IMR-90 (cell line): ENCODE measurements at regions not wholly inside any gene's neighbourhood (a gene's known extent, or its start where the extent isn't known, plus 50 kb on each side); places are given as distances from the start of the nearest gene placed in this dataset.

ENCODE experiments used
- ATAC-seq: fragments of 200-7000 bp; cut with Tn5 transposase; 2 replicates; pipeline ENCODE4 v1.9.1; 2020; ENCODE audit warnings: low read depth, mild to moderate bottlenecking, moderate library complexity
- BruUV-seq: library from RNA; stranded (reverse); fragments of 400-500 nt; replicated peaks from 2 replicates; lab custom pipeline; 2021; lab: Mats Ljungman, UMichigan
- CTCF ChIA-PET: fragments of 300-600 bp; formaldehyde crosslinking; extraction: SDS; loops from one replicate; lab custom pipeline; 2021; ENCODE audit warnings: antibody characterized with exemption; lab: Yijun Ruan, JAX
- POLR2A ChIA-PET: fragments of 300-600 bp; sonication (Branson Sonifier 250); formaldehyde crosslinking; loops from one replicate; lab custom pipeline; 2022; ENCODE audit warnings: antibody characterized with exemption; ENCODE audit not compliant: unreplicated experiment; lab: Charles Lee
- DNase-seq: peaks from one replicate; pipeline ENCODE4 v3.0.0; 2013
- H2AFZ ChIP-seq: replicated peaks from 2 replicates; pipeline ENCODE3; 2013; ENCODE audit warnings: low read length, mild to moderate bottlenecking; ENCODE audit not compliant: poor library complexity
- H2AK5ac ChIP-seq: 2 replicates; pipeline ENCODE4 v1.6.1; 2013; ENCODE audit warnings: low read depth, low read length, inconsistent platforms
- H2AK9ac ChIP-seq: replicated peaks from 2 replicates; pipeline ENCODE3; 2013; ENCODE audit warnings: mild to moderate bottlenecking, low read depth, low read length, moderate library complexity; ENCODE audit not compliant: poor library complexity
- H2BK120ac ChIP-seq: 2 replicates; pipeline ENCODE4 v1.6.1; 2013; ENCODE audit warnings: low read depth, low read length, inconsistent platforms
- H2BK15ac ChIP-seq: 3 replicates; pipeline ENCODE4 v1.6.1; 2013; ENCODE audit warnings: low read depth, low read length, inconsistent platforms
- H2BK20ac ChIP-seq: 2 replicates; pipeline ENCODE4 v1.6.1; 2013; ENCODE audit warnings: low read depth, mild to moderate bottlenecking, inconsistent platforms, low read length, moderate library complexity
- H2BK5ac ChIP-seq: 2 replicates; pipeline ENCODE4 v1.6.1; 2013; ENCODE audit warnings: mild to moderate bottlenecking, low read depth, low read length, inconsistent platforms; ENCODE audit not compliant: poor library complexity, severe bottlenecking
- H3K14ac ChIP-seq: replicated peaks from 2 replicates; pipeline ENCODE4 v1.6.1; 2013; ENCODE audit warnings: low read depth, low read length, inconsistent platforms
- H3K18ac ChIP-seq: 2 replicates; pipeline ENCODE4 v1.6.1; 2013; ENCODE audit warnings: low read depth, low read length, control low read depth
- H3K23ac ChIP-seq: 2 replicates; pipeline ENCODE4 v1.6.1; 2013; ENCODE audit warnings: low read depth, low read length, inconsistent platforms
- H3K27ac ChIP-seq: 2 replicates; pipeline ENCODE4 v1.5.1; 2013; ENCODE audit warnings: mild to moderate bottlenecking, control low read depth, low read length; ENCODE audit not compliant: insufficient read depth
- H3K27me3 ChIP-seq: 2 replicates; pipeline ENCODE4 v1.6.1; 2013; ENCODE audit warnings: low read length; ENCODE audit not compliant: control insufficient read depth, insufficient read depth
- H3K36me3 ChIP-seq: 2 replicates; pipeline ENCODE4 v1.6.1; 2013; ENCODE audit warnings: low read length, mixed read lengths; ENCODE audit not compliant: control insufficient read depth, insufficient read depth
- H3K4ac ChIP-seq: 2 replicates; pipeline ENCODE4 v1.6.1; 2013; ENCODE audit warnings: low read depth, low read length, inconsistent platforms
- H3K4me1 ChIP-seq: 2 replicates; pipeline ENCODE4 v1.6.1; 2013; ENCODE audit warnings: low read length, mixed read lengths; ENCODE audit not compliant: control insufficient read depth, insufficient read depth
- H3K4me2 ChIP-seq: 2 replicates; pipeline ENCODE4 v1.6.1; 2013; ENCODE audit warnings: low read depth, mild to moderate bottlenecking, control low read depth, low read length, moderate library complexity
- H3K4me3 ChIP-seq: 2 replicates; pipeline ENCODE4 v1.5.1; 2013; ENCODE audit warnings: low read depth, mild to moderate bottlenecking, control low read depth, low read length, moderate library complexity; ENCODE audit not compliant: insufficient read depth
- H3K56ac ChIP-seq: 2 replicates; pipeline ENCODE4 v1.6.1; 2013; ENCODE audit warnings: low read length, inconsistent platforms; ENCODE audit not compliant: insufficient read depth; ENCODE audit errors: extremely low read depth
- H3K79me1 ChIP-seq, 2 experiments: 2 replicates each; pipeline ENCODE4 v1.6.1; 2013; ENCODE audit warnings: low read length in 2 of 2, inconsistent platforms in 1 of 2, low read depth in 1 of 2
- H3K9ac ChIP-seq: 2 replicates; pipeline ENCODE4 v1.6.1; 2013; ENCODE audit warnings: low read depth, low read length, control low read depth
- H3K9me1 ChIP-seq: 2 replicates; pipeline ENCODE4 v1.6.1; 2013; ENCODE audit warnings: low read length, inconsistent platforms; ENCODE audit not compliant: insufficient read depth
- H3K9me3 ChIP-seq: 2 replicates; pipeline ENCODE4 v1.6.1; 2013; ENCODE audit warnings: low read length; ENCODE audit not compliant: control insufficient read depth, insufficient read depth
- H4K20me1 ChIP-seq: 2 replicates; pipeline ENCODE4 v1.6.1; 2013; ENCODE audit warnings: low read length, inconsistent platforms; ENCODE audit not compliant: insufficient read depth
- H4K5ac ChIP-seq: 2 replicates; pipeline ENCODE4 v1.6.1; 2013; ENCODE audit warnings: mild to moderate bottlenecking, low read depth, low read length, control low read depth
- H4K8ac ChIP-seq, 2 experiments: 2 replicates each; pipeline ENCODE4 v1.6.1; 2013; ENCODE audit warnings: low read depth in 2 of 2, low read length in 2 of 2, control low read depth in 1 of 2, inconsistent platforms in 1 of 2
- H4K91ac ChIP-seq: 2 replicates; pipeline ENCODE4 v1.6.1; 2013; ENCODE audit warnings: low read depth, low read length, inconsistent platforms; ENCODE audit not compliant: insufficient read depth
- CHD1 ChIP-seq: IDR thresholded peaks from 2 replicates; pipeline ENCODE4 v1.6.1; 2012; ENCODE audit warnings: low read depth, low read length, improper control_type of control experiment
- CTCF ChIP-seq: conservative IDR thresholded peaks from 2 replicates; pipeline ENCODE4 v1.5.1; 2012; ENCODE audit warnings: mild to moderate bottlenecking, low read depth, low read length, improper control_type of control experiment
- MAFK ChIP-seq: IDR thresholded peaks from 2 replicates; pipeline ENCODE4 v1.6.1; 2012; ENCODE audit warnings: low read depth, low read length, improper control_type of control experiment
- MAZ ChIP-seq: IDR thresholded peaks from 2 replicates; pipeline ENCODE4 v1.6.1; 2012; ENCODE audit warnings: low read depth, mild to moderate bottlenecking, low read length, improper control_type of control experiment, moderate library complexity, borderline replicate concordance
- MXI1 ChIP-seq: IDR thresholded peaks from 2 replicates; pipeline ENCODE4 v1.6.1; 2012; ENCODE audit warnings: low read depth, mild to moderate bottlenecking, low read length, moderate library complexity, borderline replicate concordance
- NFE2L2 ChIP-seq: fragments of 150-350 bp; IDR thresholded peaks from 2 replicates; pipeline ENCODE4 v1.6.1; 2016; ENCODE audit warnings: low read depth, mild to moderate bottlenecking, low read length
- POLR2A ChIP-seq: IDR thresholded peaks from 2 replicates; pipeline ENCODE4 v1.6.1; 2012; ENCODE audit warnings: mild to moderate bottlenecking, low read depth, low read length
- RAD21 ChIP-seq: IDR thresholded peaks from 2 replicates; pipeline ENCODE4 v1.6.1; 2012; ENCODE audit warnings: low read length, improper control_type of control experiment
- RCOR1 ChIP-seq: IDR thresholded peaks from 2 replicates; pipeline ENCODE4 v1.6.1; 2012; ENCODE audit warnings: mild to moderate bottlenecking, low read length, improper control_type of control experiment; ENCODE audit not compliant: insufficient replicate concordance
- WGBS, 2 experiments: methylation state at CpG; one replicate each; pipeline versions ENCODE4 v1.1.5 to v1.1.7; 2013; ENCODE audit warnings: missing lambda C conversion rate in 2 of 2; ENCODE audit not compliant: insufficient read length in 1 of 2; ENCODE audit errors: extremely low coverage in 2 of 2; 5-methylcytosine and 5-hydroxymethylcytosine counted together
- dilution Hi-C: fragments of 300-500 bp; cut with HindIII; formaldehyde crosslinking; loops from one replicate; pipeline ENCODE4 v1.14.3; 2018; ENCODE audit warnings: low sequenced_read_pairs; ENCODE audit not compliant: unreplicated experiment
- in situ Hi-C: fragments of 300-500 bp; cut with MboI; formaldehyde crosslinking; loops from 3 replicates; pipeline ENCODE4 v1.14.3; 2019; ENCODE audit warnings: low sequenced_read_pairs, inconsistent platforms, mixed read lengths
- intact Hi-C: fragments of 100-400 bp; cut with micrococcal nuclease; formaldehyde crosslinking; loops from 2 replicates; pipeline ENCODE4 v1.10.0; 2022
- TF ChIP-seq, protein P1 (sequence below): fragments of 150-350 bp; IDR thresholded peaks from 2 replicates; pipeline ENCODE4 v1.6.1; 2017; ENCODE audit warnings: mild to moderate bottlenecking, antibody characterized with exemption, low read length, low read depth

GRCh38 chr4:134666640-134667039 is 465.1 kb upstream of the PABPC4L start:
- no peak for DNase-seq
- POLR2A ChIA-PET, result no interaction called here
- intact Hi-C loops, result no loop called here

More at GRCh38 chr4:134666640-134667039, 465.1 kb upstream of the PABPC4L start:
- no peaks in the 10 kb centered on the region for H3K27me3 ChIP-seq
- H3K4me2 ChIP-seq, result no peak overlapping the region
- no peak overlapping the region for H2AK9ac ChIP-seq
- TF ChIP-seq MAFK (no peak), CHD1 (no peak), MAZ (no peak), MXI1 (no peak), NFE2L2 (no peak), RAD21 (no peak), CTCF (no peak), RCOR1 (no peak), POLR2A (no peak)
- TF ChIP-seq, protein P1, sequence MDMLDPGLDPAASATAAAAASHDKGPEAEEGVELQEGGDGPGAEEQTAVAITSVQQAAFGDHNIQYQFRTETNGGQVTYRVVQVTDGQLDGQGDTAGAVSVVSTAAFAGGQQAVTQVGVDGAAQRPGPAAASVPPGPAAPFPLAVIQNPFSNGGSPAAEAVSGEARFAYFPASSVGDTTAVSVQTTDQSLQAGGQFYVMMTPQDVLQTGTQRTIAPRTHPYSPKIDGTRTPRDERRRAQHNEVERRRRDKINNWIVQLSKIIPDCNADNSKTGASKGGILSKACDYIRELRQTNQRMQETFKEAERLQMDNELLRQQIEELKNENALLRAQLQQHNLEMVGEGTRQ, result no peak
- H3K9me3 ChIP-seq, result peaks cover 11% of the 10 kb centered on the region
- no peak overlapping the region for H4K91ac ChIP-seq
- no peak overlapping the region for H3K14ac ChIP-seq
- no peak overlapping the region for H2BK5ac ChIP-seq
- no peak overlapping the region for H3K4ac ChIP-seq
- H2BK120ac ChIP-seq, result no peak overlapping the region
- H4K20me1 ChIP-seq, result no peaks in the 10 kb centered on the region
- no peak overlapping the region for H3K27ac ChIP-seq
- no peak overlapping the region for H2BK15ac ChIP-seq
- H3K4me1 ChIP-seq, result no peaks in the 10 kb centered on the region
- H3K79me1 ChIP-seq, result no peaks in the 10 kb centered on the region
- no peak overlapping the region for H3K18ac ChIP-seq
- BruUV-seq, result no TSS peak
- 20% methylated on average over 1 of the region's 4 CpGs; no CpG with 5 or more reads in 1 of the 2 experiments for WGBS, 2 experiments
- no peak overlapping the region for H3K9ac ChIP-seq
- no peak overlapping the region for H2AK5ac ChIP-seq
- H2AFZ ChIP-seq, result no peak overlapping the region
- H2BK20ac ChIP-seq, result no peak overlapping the region
- no peak overlapping the region for H4K8ac ChIP-seq
- no peaks in the 10 kb centered on the region for H3K9me1 ChIP-seq
- no peak overlapping the region for H3K56ac ChIP-seq
- no peak overlapping the region for H4K5ac ChIP-seq
- in situ Hi-C loops, result no loop called here
- no peak overlapping the region for H3K4me3 ChIP-seq
- H3K36me3 ChIP-seq, result no peaks in the 10 kb centered on the region
- H3K23ac ChIP-seq, result no peak overlapping the region
- CTCF ChIA-PET, result no interaction called here
- no peak for ATAC-seq
- dilution Hi-C loops, result no loop called here
